ENCODE measurements at regions not wholly inside any gene's neighbourhood (a gene's known extent, or its start where the extent isn't known, plus 50 kb on each side); places are given as distances from the start of the nearest gene placed in this dataset.

GRCh38 chr2:18332477-18332876 is 228.0 kb downstream of the RDH14 start:
- ChIA-PET CTCF (no interaction called here), POLR2A (no interaction called here), RAD21 (ENCODE audit: unreplicated experiment) (no interaction called here), SMC1A (ENCODE audit: uncharacterized antibody, unreplicated experiment) (no interaction called here)
- intact Hi-C loops (cut with micrococcal nuclease; ENCODE audit: unreplicated experiment) (no loop called here), in situ Hi-C loops (cut with MboI) (no loop called here)
- ATAC-seq: no peak
- no peak for DNase-seq (ENCODE audit: low read depth, low spot score)
- Histone ChIP-seq H3K79me2 (ENCODE audit: control insufficient read depth, insufficient read depth, low read length) (no peaks in the 10 kb centered on the region), H4K20me1 (ENCODE audit: control insufficient read depth, insufficient read depth) (no peaks in the 10 kb centered on the region), H3K9me3 (replicated peaks; ENCODE audit: control insufficient read depth, insufficient read depth, low read length) (no peaks in the 10 kb centered on the region), H3K4me1 (ENCODE audit: control insufficient read depth, insufficient read depth, low read length) (no peaks in the 10 kb centered on the region), H3K9ac (ENCODE audit: control insufficient read depth, insufficient read depth, low read length) (no peak overlapping the region), H3K4me3 (no peak overlapping the region), H2AFZ (ENCODE audit: control insufficient read depth, low read depth, low read length) (no peak overlapping the region), H3K27ac (ENCODE audit: control insufficient read depth, insufficient read depth) (no peak overlapping the region), H3K36me3 (ENCODE audit: control insufficient read depth in 2 of 2, insufficient read depth in 2 of 2, low read length in 1 of 2) (no peaks in the 10 kb centered on the region), H3K4me2 (ENCODE audit: control insufficient read depth, insufficient read depth) (no peak overlapping the region), H3K27me3 (replicated peaks in 1 of 2; ENCODE audit: control insufficient read depth in 2 of 2, insufficient read depth in 2 of 2, low read length in 1 of 2) (no peaks in the 10 kb centered on the region)
- no peak for FAIRE-seq
- WGBS (ENCODE audit: insufficient coverage, insufficient replicate concordance, low lambda C conversion rate, missing lambda C conversion rate): 0% methylated on average over 6 of the region's 6 CpGs
- no peak for TF ChIP-seq REST (IDR thresholded peaks at IDR 0.05; ENCODE audit: low read depth, low read length)
- TF ChIP-seq RAD51 (IDR thresholded peaks at IDR 0.05): no peak
- TF ChIP-seq MEF2A (IDR thresholded peaks at IDR 0.05; ENCODE audit: insufficient read depth, low read depth, low read length): no peak
- TF ChIP-seq MYB (IDR thresholded peaks at IDR 0.05; ENCODE audit: borderline replicate concordance, low read depth, low read length): no peak
- no TSS peak for BruUV-seq (replicated peaks)

DNA sequence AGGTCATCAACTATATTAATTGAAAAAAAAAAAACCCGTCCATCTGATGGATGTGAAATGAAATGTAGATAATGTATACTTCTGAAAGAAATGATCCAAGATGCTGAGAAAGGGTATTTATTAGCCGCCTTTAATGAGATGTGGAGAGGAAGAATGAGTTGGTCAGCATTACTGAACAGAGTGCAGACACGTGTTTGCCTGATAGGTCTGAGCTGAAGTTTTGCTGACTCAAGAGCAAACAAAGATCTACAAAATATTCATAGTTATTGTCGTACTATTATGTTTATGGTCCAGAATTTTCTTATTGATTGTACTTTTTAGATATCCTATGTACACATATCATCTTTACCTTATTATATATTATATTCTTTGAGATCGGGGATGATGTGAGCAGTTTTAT is 235.3 kb downstream of the RDH14 start:
- ChIA-PET SMC1A (ENCODE audit: uncharacterized antibody, unreplicated experiment) (no interaction called here), POLR2A (no interaction called here), CTCF (no interaction called here), RAD21 (ENCODE audit: unreplicated experiment) (interaction anchor here (0.6 kb wide), 1 partner anchor 599 kb away, joined by 3 read pairs; no protein-coding TSS in a partner anchor)
- H3K27me3 ChIP-seq (replicated peaks in 1 of 2; ENCODE audit: control insufficient read depth in 2 of 2, insufficient read depth in 2 of 2, low read length in 1 of 2): no peaks in the 10 kb centered on the region
- intact Hi-C loops (cut with micrococcal nuclease; ENCODE audit: unreplicated experiment) (no loop called here), in situ Hi-C loops (cut with MboI) (no loop called here)
- no TSS peak for BruUV-seq (replicated peaks)
- no peaks in the 10 kb centered on the region for H3K9me3 ChIP-seq (replicated peaks; ENCODE audit: control insufficient read depth, insufficient read depth, low read length)
- H3K36me3 ChIP-seq (ENCODE audit: control insufficient read depth in 2 of 2, insufficient read depth in 2 of 2, low read length in 1 of 2): no peaks in the 10 kb centered on the region
- H3K4me2 ChIP-seq (ENCODE audit: control insufficient read depth, insufficient read depth): no peak overlapping the region
- no peak overlapping the region for H2AFZ ChIP-seq (ENCODE audit: control insufficient read depth, low read depth, low read length)
- no peak overlapping the region for H3K27ac ChIP-seq (ENCODE audit: control insufficient read depth, insufficient read depth)
- FAIRE-seq: no peak
- no peak for DNase-seq (ENCODE audit: low read depth, low spot score)
- ATAC-seq: no peak
- H3K4me1 ChIP-seq (ENCODE audit: control insufficient read depth, insufficient read depth, low read length): no peaks in the 10 kb centered on the region
- no peaks in the 10 kb centered on the region for H3K79me2 ChIP-seq (ENCODE audit: control insufficient read depth, insufficient read depth, low read length)
- H4K20me1 ChIP-seq (ENCODE audit: control insufficient read depth, insufficient read depth): no peaks in the 10 kb centered on the region
- no peak overlapping the region for H3K9ac ChIP-seq (ENCODE audit: control insufficient read depth, insufficient read depth, low read length)
- H3K4me3 ChIP-seq: no peak overlapping the region
- WGBS (ENCODE audit: insufficient coverage, insufficient replicate concordance, low lambda C conversion rate, missing lambda C conversion rate): 27% methylated on average over 5 of the region's 5 CpGs
- TF ChIP-seq POU2F2 (IDR thresholded peaks at IDR 0.05; ENCODE audit: borderline replicate concordance, low read depth, low read length) (no peak), ATF2 (IDR thresholded peaks at IDR 0.05; ENCODE audit: low read length) (no peak), SP1 (IDR thresholded peaks at IDR 0.05; ENCODE audit: low read depth, low read length) (no peak), BCL3 (IDR thresholded peaks at IDR 0.05; ENCODE audit: borderline replicate concordance, insufficient read depth, low read depth, low read length, poor library complexity, severe bottlenecking) (no peak), PML (IDR thresholded peaks at IDR 0.05; ENCODE audit: low read length) (no peak), EGR1 (IDR thresholded peaks at IDR 0.05; ENCODE audit: borderline replicate concordance in 1 of 2, low read depth in 2 of 2, low read length in 2 of 2) (no peak), CHD1 (IDR thresholded peaks at IDR 0.05; ENCODE audit: low read depth, low read length) (no peak), CHD2 (IDR thresholded peaks at IDR 0.05; ENCODE audit: borderline replicate concordance, low read depth, low read length) (no peak), SMAD5 (IDR thresholded peaks at IDR 0.05; ENCODE audit: low read depth) (no peak), IRF4 (IDR thresholded peaks at IDR 0.05; ENCODE audit: low read depth, low read length) (no peak)
